HG02840 (cell line): ENCODE measurements at regions not wholly inside any gene's neighbourhood (a gene's known extent, or its start where the extent isn't known, plus 50 kb on each side); places are given as distances from the start of the nearest gene placed in this dataset.

ENCODE experiments used
- ATAC-seq: cut with Tn5 transposase; IDR thresholded peaks from one replicate; pipeline ENCODE4 v1.9.1; 2021; ENCODE audit warnings: mild to moderate bottlenecking, moderate library complexity, moderate number of reproducible peaks; ENCODE audit not compliant: unreplicated experiment, low FRiP score

DNA sequence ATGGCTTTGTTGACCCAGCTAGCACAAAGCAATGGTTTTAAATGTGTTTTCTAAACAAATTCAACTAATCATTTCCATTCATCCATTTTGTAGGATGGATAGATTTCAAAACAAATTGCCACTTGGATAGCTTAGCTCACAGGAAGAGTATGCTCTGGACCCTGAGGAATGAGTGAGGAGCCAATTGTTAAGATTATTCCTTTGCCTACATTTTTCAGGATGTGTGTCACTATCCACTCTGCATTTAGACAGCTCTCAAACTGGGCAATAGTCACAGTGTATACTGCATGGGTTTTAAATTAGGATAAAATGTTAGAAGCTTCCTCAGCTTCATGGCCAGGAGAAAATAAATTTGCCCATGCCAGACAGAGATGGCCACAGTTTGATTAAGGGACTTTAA is 605.6 kb upstream of the TEX47 start:
- ATAC-seq = no peak

DNA sequence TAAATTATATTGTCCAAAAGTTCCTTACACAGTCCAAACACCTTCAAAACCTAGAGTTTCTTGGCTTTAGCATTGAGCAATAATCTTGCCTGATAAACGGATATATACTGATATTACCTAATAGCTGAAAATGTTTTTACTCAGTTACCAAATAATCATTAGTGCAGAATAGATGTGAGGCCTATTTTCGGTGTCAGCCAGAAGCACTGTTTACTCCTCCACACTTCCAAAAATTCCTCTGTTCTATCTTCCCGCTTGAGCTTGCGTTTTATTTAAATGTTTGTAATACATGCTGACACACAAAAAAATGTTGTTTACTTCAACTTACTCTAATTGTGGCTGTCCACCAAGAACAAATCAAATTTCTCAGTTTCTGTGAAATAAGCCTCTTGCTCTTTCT is 606.2 kb upstream of the TEX47 start:
- ATAC-seq = no peak

DNA sequence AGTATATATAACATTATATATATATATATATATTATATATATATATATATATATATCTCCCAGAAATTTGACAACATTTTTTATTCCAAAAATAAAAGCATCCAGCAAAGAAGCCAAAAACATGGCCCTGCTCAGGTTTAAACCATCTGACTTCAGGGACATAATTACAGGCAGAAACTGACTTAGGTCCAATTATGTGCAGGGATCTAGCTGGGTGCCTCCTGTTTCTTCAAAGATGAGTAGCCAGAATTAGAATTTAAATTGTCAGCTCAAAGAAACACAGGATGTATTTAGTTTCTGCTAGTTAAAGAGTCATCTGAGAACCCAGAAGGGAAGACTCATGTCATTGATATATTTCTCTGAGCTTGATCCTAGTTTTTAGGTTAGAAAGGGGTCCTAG is 656.4 kb upstream of the TEX47 start:
- ATAC-seq = no peak

DNA sequence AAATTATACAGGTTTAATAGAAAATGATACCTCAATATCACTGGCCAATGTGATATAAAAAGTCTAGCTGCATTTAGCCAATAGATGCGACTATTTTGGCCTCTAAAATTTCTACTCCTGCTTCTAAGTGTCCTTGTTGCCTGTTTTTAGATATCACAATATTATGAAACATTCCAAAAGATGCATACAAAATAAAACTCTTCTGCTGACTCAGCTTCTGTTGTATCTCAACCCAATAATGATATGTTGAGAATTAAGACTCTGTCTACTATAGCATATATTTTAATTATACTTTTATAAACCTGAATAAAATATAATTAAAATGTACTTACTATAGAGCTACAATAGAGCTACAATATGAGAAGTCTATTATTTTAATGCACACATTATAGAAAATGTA is 661.0 kb upstream of the TEX47 start:
- ATAC-seq = no peak

DNA sequence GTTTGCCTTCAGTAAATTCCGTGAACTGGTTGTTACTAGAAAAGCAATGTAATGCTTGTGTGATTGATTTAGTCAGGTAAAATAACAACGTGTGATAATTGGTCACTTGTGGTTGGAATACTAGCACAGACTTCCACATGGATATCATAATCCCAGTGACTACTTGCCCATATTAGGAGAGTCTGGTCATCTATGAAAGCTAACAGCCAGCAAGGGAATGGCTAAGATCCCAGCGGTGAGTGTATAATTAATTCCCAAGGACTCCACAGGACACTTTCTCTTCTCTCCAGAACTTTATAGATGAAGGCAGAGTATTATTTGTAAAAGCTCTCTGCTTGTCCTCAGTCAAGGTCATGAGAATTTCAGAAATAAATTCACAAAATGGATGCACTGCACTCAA is 662.6 kb upstream of the TEX47 start:
- ATAC-seq = no peak

DNA sequence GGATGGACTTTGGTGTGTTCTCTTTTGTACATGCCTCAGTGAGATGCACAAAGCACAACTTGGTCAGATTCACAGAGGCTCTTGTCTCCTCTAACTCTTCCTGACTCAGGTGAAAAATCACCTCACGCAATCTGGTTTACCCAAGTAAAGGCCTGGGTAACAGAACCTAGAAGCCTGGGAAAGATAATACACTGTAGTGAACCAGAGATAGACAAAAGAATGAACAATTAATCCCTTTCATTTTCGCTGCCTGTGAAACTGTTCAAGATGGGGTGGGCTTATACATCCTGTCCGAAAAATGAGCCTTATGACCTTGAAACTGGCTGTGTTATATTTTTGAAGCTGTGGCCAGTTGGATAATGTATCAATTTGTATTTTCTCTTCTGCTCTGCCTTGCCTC is 678.9 kb upstream of the TEX47 start:
- ATAC-seq = no peak

DNA sequence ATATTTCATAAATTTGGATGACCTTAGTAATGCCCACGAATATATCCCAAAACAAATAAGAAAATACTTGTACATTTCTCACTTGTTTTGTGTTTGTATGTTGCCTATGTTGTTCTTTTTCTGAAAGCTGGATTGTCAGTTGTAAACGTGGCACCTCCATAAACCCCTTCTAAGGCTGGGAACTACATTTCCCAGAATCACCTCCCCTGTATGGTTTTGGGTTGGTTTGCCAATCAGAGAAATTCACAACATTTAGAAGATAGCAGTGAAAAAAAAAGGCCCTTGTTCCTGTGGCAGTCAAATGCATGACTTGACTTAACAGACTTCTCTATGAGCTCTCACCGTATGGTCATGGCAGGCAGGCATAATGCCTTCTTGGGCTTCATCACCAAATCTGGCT is 676.3 kb upstream of the STEAP1 start:
- no peak for ATAC-seq

DNA sequence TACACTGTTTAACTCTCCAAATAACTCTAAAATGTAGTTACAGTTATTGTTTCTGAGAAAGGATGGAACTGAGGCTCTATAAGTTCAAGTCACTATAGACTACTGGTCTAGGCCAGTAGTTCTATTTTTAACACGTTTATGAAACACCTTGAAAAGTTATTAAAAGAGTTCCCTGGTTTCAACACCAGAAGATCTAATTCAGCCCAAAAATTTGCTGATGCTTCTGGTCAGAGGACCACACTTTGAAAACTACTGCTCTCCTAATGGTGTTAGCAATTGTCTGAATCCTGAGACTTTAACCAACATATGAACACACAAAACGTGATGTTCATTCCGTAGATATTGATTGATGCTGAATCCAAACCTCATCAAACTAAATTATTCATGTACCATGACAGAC is 658.6 kb upstream of the STEAP1 start:
- ATAC-seq = no peak

DNA sequence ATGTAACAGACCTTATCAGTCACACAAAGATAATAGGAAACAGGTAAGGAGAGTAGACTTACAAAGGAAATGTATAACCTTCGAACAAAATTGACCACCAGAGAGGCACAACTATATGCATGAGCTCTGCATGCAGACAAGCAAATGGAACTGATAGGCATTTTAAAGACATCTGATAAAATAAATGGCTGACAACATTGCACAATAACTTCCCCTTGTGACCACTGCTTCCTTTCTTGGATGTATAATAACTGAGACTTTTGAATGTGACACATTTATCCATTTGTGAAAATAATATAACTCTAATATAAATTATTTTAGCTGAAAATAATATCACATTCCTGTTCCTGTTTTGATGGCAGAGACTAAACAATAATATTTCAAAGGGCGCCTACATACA is 654.2 kb upstream of the STEAP1 start:
- ATAC-seq = no peak

DNA sequence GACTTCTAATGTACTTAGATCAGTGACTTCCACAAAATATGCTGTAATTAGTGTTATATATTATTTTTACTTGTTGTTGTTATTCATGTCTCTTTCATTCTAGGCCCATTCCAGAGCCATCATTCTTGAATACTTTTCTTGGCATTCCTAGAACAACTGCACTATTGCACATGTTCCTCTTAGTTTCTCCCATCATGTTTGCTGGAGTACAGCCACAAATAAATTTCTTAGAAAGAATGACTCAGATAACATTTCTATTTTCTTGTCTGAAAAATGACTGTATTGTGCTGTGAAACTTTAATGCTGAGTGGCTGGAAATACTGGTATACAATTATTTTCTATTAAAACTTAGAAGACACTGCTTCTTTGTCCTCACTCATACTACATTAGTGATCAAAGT is 651.0 kb upstream of the STEAP1 start:
- ATAC-seq = no peak

DNA sequence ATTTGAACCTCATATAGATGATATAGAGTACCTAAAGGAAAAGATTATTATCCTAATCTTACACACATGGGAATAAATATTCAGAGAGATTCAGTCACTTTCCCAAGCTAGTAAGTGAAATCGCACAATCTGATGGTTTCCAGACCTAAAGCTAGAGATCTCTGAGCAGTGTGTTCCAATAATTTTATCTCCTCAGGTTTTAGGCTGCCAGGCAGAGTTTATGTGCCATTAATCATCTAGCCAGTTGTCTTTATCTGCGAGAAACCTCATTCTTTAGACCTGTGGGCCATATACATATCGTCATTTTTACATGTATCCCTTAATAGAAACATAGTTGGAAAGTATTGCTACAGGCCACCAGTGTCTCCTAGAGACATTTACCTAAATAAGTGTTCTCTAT is 647.2 kb upstream of the STEAP1 start:
- no peak for ATAC-seq

DNA sequence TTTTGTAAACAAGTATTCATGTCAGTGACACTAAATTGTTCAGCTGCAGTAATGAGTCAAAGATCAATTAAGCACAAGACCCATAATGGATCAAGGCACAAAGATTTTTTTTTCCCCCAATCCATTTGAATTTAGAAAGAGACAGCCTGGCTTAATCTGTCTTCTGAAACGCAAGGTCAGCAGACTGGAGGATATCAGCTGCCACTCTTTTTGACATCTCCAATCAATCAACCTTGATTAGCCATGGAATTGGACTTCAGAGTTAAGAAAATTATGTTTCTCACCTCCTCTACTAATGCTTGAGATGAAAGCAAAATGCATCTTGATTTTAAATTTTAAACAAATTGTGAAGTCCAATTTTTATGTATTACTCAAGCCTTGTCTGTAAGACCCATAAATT is 642.4 kb upstream of the STEAP1 start:
- no peak for ATAC-seq

DNA sequence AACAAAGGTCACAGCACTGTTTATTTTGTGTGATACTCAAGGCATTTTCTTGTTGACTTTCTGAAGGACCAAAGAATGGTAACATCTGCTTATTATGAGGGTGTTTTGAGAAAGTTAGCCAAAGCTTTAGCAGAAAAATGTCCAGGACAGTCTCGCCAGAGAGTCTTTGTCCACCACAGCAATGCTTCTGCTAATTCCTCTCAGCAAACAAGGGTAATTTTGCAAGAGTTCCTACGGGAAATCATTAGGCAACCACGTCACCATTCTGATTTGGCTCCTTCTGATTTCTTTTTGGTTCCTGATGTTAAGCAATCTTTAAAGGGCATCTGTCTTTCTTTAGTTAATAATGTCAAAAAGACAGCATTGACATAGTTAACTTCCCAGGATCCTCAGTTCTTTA is 639.3 kb upstream of the STEAP1 start:
- ATAC-seq = no peak

DNA sequence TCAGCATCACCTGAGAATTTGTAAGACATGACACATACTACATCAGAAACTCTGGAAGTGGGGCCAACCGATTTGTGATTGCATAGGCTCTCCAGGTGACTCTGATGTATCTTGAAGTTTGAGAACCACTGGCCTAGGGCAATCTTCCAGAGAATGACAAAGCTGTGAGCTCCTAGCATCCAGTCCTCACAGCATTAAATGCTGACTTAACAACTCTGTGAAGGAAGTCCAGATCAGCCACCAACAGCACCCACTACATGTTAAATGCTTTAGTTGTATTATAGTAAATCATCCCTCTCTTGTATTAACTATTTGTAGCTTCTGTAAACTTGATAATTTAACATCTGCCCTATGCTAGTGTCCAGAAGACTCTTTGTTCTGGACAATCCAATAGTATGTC is 636.5 kb upstream of the STEAP1 start:
- no peak for ATAC-seq

DNA sequence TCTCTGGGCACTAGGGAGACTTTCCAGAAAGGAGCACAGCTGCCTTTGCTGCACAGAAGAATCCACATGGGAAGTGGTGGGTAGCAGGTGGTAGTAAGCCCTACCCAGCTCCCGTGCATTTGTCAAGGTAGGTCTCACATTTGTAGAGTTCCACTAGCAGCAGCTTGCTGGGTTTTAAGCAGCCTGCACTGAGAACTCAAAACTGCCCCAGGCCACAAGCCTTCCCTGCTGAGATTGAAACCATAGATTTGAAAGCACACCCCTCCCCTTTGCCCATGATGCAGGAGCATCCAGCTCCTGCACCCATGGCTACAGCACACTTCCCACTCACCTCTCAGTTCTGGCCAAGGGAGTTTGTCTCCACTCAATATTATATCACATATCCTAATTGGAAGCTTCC is 604.5 kb upstream of the STEAP1 start:
- ATAC-seq = no peak

DNA sequence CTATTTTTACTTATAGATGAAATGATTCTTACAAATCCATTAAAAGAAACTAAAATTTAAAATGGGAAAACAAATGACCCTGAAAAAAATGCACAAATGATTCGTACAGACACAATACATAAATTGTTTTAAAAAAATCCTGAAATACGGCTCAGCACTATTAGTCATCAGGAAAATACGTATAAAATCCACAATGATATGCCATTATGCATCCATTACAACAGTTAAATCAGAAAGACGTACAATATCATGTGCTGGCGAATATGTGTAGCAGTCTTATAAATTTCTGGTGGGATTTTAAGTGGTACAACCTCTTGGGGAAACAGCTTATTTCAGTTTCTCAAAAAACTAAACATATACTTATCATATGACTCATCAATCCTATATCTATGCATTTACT is 600.1 kb upstream of the STEAP1 start:
- ATAC-seq = no peak

DNA sequence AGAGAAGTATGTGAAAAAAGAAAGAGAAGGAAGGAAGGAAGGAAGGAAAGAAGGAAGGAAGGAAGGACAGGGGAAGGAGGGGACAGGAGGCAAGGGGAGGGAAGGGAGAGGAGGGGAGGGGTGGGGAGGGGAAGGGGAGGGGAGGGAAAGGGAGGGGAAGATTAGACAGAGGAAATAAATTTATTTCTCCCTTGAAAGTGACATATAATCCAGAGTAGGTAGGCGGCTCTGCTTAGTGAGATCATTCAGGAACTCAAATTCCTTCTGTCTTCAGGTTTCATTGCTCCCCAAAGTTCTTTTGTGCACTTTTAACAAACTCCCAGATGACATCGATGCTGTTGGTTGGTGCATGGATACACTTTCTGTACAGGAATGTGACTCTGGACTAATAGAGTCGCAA is 594.7 kb upstream of the STEAP1 start:
- no peak for ATAC-seq

DNA sequence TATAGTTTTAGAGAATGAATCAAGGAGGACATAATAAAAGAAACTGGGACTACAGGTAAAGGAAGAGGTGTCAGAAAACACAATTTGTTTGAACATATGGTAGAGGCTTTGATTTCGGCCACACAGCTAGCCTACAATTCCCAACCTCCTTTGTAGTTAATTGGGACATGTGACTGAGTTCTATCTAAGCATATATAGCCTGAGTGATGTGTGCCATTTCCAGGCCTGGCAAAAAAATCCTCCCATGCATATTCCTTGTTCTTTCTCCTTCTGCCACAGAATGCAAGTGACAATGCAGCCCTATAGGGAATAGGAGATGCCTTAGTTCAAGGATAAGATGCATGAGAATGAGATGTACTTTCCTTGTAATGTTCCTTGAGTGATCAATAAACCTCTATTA is 590.7 kb upstream of the STEAP1 start:
- ATAC-seq = no peak

DNA sequence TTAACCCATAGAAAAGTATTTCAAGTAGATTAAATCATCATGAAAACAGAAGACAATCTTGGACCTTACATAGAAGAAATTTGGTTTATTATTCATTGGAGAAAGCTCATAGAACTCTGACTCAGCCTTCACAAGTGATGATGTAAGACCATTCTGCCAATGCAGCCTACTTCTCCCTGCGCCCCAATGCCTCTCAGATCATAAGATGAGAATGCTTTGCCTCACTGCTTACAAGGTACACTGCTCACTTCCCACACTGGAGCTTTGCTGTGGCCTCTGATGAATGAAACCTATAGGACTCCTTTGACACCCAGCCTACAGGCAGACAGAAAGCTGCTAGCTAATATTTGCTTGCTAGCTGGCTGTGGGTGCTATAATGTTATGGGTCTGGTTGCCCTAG is 569.4 kb upstream of the STEAP1 start:
- no peak for ATAC-seq

DNA sequence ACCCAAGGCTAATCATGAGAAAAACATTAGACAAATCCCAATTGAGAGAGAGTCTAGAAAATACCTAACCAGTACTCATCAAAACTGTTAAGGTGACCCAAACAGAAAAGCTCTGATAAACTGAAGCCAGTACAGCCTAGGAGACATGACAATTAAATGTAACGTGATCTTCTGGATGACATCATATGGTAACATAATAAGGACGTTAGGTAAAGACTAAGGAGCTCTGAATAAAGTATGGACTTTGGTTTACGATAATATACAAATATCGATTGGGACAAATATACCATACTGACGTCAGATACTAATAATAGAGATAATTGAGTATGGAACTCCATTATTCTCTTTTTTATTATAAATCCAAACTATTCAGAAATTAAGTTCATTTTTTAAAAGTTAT is 561.1 kb upstream of the STEAP1 start:
- ATAC-seq = no peak

DNA sequence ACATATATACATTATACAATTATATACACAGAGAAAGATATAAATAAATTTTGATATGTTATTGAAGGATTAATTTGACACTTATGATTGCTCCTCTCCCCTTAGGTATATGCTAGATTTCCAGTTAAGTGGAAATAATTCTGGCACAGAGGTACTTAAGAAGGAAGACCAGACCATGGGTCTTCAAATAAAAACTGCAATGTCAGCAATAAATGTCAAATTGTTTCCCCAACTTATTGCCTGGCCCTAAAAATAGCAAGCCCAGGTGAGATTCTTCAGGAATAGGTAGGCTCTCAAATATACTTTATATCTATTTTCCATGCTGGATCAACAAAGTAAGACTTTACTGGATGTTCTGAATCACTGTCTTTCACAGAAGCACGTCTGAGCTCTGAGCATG is 551.3 kb upstream of the STEAP1 start:
- no peak for ATAC-seq

DNA sequence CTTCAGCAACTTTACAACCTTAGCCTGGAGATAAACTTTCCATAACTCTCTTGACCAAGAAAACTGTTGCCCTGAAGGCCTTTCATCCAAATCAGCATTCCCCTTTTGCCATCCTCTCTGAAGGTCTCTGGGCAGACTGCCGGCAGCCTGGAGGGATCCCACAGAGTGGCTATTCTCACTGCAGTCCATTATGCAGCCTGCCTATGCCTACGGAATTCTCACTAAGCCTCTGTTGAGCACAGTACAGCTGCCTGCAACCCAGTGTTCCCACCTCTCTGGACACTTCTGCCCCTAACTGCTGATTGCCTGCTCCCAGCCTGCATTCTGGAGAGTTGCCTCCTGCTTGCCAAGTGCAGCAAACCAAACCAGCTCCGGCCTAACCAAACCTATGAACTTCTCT is 548.9 kb upstream of the STEAP1 start:
- no peak for ATAC-seq

DNA sequence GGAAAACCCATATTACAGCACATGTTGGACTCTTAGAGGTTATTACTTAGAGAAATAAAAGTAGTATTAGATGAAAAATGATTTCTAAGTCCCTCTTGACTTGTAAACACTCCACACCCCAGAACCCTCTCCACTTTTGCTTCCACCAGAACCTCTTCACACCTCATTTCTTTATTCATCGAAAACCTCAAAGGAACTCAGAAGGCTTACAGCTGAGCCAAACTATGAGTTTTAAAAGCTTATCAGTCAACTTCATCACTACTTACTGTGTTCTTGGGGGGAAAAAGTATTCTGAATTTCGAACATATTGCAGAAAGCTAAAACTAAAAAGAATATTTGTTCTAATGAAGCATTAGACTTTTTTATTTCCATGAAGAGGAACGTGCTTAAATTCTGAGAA is 547.8 kb upstream of the STEAP1 start:
- ATAC-seq = no peak

DNA sequence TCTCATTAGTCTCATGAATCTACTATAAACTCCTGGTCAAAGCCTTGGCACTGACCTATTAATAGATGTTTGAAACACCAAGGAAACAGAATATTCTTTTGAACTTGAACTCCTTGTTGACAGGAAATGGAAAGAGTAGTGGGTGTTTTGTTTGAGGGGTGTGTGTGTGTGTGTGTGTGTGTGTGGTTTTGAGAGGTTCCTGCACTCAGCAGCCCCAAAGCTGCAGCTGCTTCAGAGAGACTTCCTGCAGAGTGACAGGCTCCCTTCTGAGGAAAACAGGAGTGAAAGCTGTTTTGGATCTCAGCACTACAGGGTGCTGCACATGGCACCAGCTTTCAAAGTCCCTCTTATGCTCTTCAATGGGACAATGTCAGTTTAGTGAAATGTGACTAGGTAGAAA is 546.5 kb upstream of the STEAP1 start:
- ATAC-seq = no peak
